ENCODE measurements at regions not wholly inside any gene's neighbourhood (a gene's known extent, or its start where the extent isn't known, plus 50 kb on each side); places are given as distances from the start of the nearest gene placed in this dataset.

DNA sequence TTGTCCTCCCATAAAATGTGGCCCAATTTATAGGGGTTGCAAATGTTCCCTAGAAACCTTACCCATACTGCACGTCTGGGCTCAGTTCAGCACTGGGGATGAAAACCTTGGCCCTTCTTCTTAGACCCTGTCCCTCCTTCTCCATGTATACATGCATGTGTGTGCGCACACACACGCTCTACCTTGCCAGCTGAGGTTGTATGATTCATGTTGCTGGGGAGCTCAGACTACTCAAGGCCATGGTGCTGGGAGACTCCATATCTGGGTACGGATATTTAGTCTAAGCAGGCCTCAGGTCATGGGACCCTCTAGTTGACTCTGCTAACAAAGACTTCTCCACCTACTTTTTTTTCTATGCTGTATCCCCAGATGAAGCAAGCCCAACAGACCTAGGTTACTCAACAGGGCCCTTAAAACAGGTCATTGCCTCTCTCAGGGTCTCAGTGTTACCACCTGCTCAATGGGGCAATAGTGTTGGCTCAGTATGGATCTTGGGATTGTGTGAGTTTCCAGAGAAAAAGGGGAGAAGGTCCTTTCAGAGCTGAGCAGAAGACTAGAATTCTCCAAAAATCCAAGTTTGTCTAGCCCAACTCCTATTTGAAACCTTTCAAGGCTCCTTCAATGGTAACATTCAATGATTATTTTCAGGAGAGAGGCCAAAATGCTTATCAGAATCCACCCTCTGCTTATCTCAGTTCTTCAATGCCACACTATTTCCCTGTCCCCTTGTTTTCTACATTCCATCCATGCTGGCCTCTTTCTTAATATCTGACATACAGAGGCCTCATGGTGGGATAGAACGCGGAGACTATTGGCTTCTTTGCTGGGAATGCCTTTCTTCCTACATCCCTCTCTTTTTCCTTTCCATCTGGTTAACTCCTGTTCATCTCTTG is 123.6 kb upstream of the PITX1 start:
- Histone ChIP-seq H3K27ac (ENCODE audit: low read depth in 2 of 2, low read length in 1 of 2) (no peak overlapping the region), H3K9me2 (no peaks in the 10 kb centered on the region), H3K36me3 (replicated peaks in 1 of 2; ENCODE audit: control insufficient read depth in 1 of 2, insufficient read depth in 2 of 2, low read length in 1 of 2) (no peaks in the 10 kb centered on the region), H3K4me3 (ENCODE audit: low read depth in 2 of 2, low read length in 1 of 2) (no peak overlapping the region), H3K27me3 (ENCODE audit: insufficient read depth) (no peaks in the 10 kb centered on the region; the same call in 1 of the 2 replicates), H3K79me2 (ENCODE audit: insufficient read depth) (no peaks in the 10 kb centered on the region), H2AFZ (ENCODE audit: low read depth) (no peak overlapping the region), H3K4me1 (ENCODE audit: control insufficient read depth in 1 of 2, insufficient read depth in 2 of 2, low read depth in 1 of 2, low read length in 1 of 2) (no peaks in the 10 kb centered on the region), H4K20me1 (ENCODE audit: insufficient read depth) (no peaks in the 10 kb centered on the region), H3K9ac (no peak overlapping the region), H3K4me2 (no peak overlapping the region), H3F3A (replicated peaks; ENCODE audit: insufficient read depth) (no peaks in the 10 kb centered on the region), H3K9me3 (no peaks in the 10 kb centered on the region)
- ChIA-PET CTCF (no interaction called here), POLR2A (no interaction called here)
- TF ChIP-seq, protein P1, sequence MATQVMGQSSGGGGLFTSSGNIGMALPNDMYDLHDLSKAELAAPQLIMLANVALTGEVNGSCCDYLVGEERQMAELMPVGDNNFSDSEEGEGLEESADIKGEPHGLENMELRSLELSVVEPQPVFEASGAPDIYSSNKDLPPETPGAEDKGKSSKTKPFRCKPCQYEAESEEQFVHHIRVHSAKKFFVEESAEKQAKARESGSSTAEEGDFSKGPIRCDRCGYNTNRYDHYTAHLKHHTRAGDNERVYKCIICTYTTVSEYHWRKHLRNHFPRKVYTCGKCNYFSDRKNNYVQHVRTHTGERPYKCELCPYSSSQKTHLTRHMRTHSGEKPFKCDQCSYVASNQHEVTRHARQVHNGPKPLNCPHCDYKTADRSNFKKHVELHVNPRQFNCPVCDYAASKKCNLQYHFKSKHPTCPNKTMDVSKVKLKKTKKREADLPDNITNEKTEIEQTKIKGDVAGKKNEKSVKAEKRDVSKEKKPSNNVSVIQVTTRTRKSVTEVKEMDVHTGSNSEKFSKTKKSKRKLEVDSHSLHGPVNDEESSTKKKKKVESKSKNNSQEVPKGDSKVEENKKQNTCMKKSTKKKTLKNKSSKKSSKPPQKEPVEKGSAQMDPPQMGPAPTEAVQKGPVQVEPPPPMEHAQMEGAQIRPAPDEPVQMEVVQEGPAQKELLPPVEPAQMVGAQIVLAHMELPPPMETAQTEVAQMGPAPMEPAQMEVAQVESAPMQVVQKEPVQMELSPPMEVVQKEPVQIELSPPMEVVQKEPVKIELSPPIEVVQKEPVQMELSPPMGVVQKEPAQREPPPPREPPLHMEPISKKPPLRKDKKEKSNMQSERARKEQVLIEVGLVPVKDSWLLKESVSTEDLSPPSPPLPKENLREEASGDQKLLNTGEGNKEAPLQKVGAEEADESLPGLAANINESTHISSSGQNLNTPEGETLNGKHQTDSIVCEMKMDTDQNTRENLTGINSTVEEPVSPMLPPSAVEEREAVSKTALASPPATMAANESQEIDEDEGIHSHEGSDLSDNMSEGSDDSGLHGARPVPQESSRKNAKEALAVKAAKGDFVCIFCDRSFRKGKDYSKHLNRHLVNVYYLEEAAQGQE (IDR thresholded peaks at IDR 0.05; ENCODE audit: low read depth, low read length), result no peak
- TF ChIP-seq, protein P2, sequence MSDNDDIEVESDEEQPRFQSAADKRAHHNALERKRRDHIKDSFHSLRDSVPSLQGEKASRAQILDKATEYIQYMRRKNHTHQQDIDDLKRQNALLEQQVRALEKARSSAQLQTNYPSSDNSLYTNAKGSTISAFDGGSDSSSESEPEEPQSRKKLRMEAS (IDR thresholded peaks at IDR 0.05; ENCODE audit: low read depth), result no peak
- TF ChIP-seq RCOR1 (IDR thresholded peaks at IDR 0.05; ENCODE audit: low read length), result no peak
- TF ChIP-seq, protein P3, sequence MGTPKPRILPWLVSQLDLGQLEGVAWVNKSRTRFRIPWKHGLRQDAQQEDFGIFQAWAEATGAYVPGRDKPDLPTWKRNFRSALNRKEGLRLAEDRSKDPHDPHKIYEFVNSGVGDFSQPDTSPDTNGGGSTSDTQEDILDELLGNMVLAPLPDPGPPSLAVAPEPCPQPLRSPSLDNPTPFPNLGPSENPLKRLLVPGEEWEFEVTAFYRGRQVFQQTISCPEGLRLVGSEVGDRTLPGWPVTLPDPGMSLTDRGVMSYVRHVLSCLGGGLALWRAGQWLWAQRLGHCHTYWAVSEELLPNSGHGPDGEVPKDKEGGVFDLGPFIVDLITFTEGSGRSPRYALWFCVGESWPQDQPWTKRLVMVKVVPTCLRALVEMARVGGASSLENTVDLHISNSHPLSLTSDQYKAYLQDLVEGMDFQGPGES (IDR thresholded peaks at IDR 0.05; ENCODE audit: low read depth, low read length), result no peak
- TF ChIP-seq FOXJ3 (CRISPR knock-in tag; IDR thresholded peaks at IDR 0.05), result no peak
- TF ChIP-seq RAD21 (IDR thresholded peaks at IDR 0.05; ENCODE audit: low read length), result no peak
- TF ChIP-seq RFX5 (IDR thresholded peaks at IDR 0.05; ENCODE audit: low read length), result no peak
- no peak for TF ChIP-seq NRF1 (IDR thresholded peaks at IDR 0.05; ENCODE audit: low read depth, low read length)
- 73% methylated on average over 6 of the region's 6 CpGs for WGBS (ENCODE audit: low lambda C conversion rate)
- DNase-seq, result no peak

DNA sequence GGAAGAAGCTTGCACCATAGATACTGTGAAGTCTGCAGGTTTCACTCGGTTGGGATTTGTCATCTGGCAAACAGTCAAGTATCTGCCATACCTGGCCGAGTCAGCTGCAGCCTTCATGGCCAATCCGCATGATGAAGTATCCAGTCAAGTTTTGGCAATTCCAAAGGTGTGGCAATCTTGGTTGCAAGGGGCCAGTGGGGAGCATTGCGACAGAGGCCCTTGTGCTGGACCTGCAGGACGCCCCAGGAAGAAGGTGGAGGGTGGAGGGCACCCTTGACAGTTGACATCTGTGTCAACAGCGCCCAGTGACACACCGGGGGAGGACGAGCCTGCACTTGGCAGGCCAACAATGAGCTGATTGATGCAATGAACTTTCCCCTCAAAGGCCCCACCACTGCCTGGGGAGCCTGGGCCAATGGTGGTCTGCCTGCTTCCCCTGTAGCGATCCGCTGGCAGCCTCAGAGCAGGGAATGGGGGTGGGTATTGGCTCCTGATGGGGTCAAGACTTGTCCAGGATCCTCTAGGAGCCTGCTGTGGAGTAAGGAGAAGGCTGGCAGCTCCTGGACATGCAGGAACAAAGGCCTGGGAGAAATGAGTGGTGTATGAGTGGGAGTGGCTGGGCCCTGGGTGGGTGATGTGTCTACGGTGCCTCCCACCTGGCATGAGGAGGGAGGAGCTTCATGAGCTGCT is 122.8 kb upstream of the PITX1 start:
- no peak overlapping the region for H3K27ac ChIP-seq (ENCODE audit: low read depth in 2 of 2, low read length in 1 of 2)
- DNase-seq, result no peak
- H3K4me3 ChIP-seq (ENCODE audit: low read depth in 2 of 2, low read length in 1 of 2), result no peak overlapping the region
- no peaks in the 10 kb centered on the region for H3K9me3 ChIP-seq
- no peaks in the 10 kb centered on the region; the same call in 1 of the 2 replicates for H3K27me3 ChIP-seq (ENCODE audit: insufficient read depth)
- H3K4me1 ChIP-seq (ENCODE audit: control insufficient read depth in 1 of 2, insufficient read depth in 2 of 2, low read depth in 1 of 2, low read length in 1 of 2), result no peaks in the 10 kb centered on the region
- H3K9me2 ChIP-seq, result no peaks in the 10 kb centered on the region
- no peak overlapping the region for H3K9ac ChIP-seq
- H3K36me3 ChIP-seq (replicated peaks in 1 of 2; ENCODE audit: control insufficient read depth in 1 of 2, insufficient read depth in 2 of 2, low read length in 1 of 2), result no peaks in the 10 kb centered on the region
- H3F3A ChIP-seq (replicated peaks; ENCODE audit: insufficient read depth), result no peaks in the 10 kb centered on the region
- H3K79me2 ChIP-seq (ENCODE audit: insufficient read depth), result no peaks in the 10 kb centered on the region
- POLR2A ChIA-PET, result no interaction called here
- H2AFZ ChIP-seq (ENCODE audit: low read depth), result no peak overlapping the region
- no peak overlapping the region for H3K4me2 ChIP-seq
- H4K20me1 ChIP-seq (ENCODE audit: insufficient read depth), result no peaks in the 10 kb centered on the region
- CTCF ChIA-PET, result no interaction called here
- 41% methylated on average over 9 of the region's 11 CpGs for WGBS (ENCODE audit: low lambda C conversion rate)
- TF ChIP-seq RXRA (IDR thresholded peaks at IDR 0.05; ENCODE audit: borderline replicate concordance, low read depth) (no peak), EZH2phosphoT487 (IDR thresholded peaks at IDR 0.05; ENCODE audit: borderline replicate concordance, low read depth) (no peak), NRF1 (IDR thresholded peaks at IDR 0.05; ENCODE audit: low read depth, low read length) (no peak)
- TF ChIP-seq, protein P4, sequence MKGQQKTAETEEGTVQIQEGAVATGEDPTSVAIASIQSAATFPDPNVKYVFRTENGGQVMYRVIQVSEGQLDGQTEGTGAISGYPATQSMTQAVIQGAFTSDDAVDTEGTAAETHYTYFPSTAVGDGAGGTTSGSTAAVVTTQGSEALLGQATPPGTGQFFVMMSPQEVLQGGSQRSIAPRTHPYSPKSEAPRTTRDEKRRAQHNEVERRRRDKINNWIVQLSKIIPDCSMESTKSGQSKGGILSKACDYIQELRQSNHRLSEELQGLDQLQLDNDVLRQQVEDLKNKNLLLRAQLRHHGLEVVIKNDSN (IDR thresholded peaks at IDR 0.05; ENCODE audit: borderline replicate concordance, low read depth), result no peak
- TF ChIP-seq, protein P5, sequence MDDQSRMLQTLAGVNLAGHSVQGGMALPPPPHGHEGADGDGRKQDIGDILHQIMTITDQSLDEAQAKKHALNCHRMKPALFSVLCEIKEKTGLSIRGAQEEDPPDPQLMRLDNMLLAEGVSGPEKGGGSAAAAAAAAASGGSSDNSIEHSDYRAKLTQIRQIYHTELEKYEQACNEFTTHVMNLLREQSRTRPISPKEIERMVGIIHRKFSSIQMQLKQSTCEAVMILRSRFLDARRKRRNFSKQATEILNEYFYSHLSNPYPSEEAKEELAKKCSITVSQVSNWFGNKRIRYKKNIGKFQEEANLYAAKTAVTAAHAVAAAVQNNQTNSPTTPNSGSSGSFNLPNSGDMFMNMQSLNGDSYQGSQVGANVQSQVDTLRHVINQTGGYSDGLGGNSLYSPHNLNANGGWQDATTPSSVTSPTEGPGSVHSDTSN (IDR thresholded peaks at IDR 0.05), result no peak
- TF ChIP-seq, protein P6, sequence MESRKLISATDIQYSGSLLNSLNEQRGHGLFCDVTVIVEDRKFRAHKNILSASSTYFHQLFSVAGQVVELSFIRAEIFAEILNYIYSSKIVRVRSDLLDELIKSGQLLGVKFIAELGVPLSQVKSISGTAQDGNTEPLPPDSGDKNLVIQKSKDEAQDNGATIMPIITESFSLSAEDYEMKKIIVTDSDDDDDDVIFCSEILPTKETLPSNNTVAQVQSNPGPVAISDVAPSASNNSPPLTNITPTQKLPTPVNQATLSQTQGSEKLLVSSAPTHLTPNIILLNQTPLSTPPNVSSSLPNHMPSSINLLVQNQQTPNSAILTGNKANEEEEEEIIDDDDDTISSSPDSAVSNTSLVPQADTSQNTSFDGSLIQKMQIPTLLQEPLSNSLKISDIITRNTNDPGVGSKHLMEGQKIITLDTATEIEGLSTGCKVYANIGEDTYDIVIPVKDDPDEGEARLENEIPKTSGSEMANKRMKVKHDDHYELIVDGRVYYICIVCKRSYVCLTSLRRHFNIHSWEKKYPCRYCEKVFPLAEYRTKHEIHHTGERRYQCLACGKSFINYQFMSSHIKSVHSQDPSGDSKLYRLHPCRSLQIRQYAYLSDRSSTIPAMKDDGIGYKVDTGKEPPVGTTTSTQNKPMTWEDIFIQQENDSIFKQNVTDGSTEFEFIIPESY (IDR thresholded peaks at IDR 0.05; ENCODE audit: borderline replicate concordance, low read depth), result no peak
